GM12864 (cell line): ENCODE measurements at regions not wholly inside any gene's neighbourhood (a gene's known extent, or its start where the extent isn't known, plus 50 kb on each side); places are given as distances from the start of the nearest gene placed in this dataset.
A peak's percentile ranks its signal among the peaks of the same experiment; 100 is the strongest.

Source experiments
- DNase-seq: peaks from one replicate; pipeline ENCODE4 v3.0.0-alpha.2; 2011; ENCODE audit warnings: low read depth
- H3K4me3 ChIP-seq: 2 replicates; pipeline ENCODE4 v1.5.1; 2011; ENCODE audit warnings: mild to moderate bottlenecking, low read depth, low read length, control low read depth
- TF ChIP-seq, protein P1 (sequence below): IDR thresholded peaks from 2 replicates; pipeline ENCODE4 v1.5.1; 2011; ENCODE audit warnings: low read depth, mild to moderate bottlenecking, moderate library complexity, low read length, control low read depth, inconsistent platforms; ENCODE audit errors: missing control alignments

DNA sequence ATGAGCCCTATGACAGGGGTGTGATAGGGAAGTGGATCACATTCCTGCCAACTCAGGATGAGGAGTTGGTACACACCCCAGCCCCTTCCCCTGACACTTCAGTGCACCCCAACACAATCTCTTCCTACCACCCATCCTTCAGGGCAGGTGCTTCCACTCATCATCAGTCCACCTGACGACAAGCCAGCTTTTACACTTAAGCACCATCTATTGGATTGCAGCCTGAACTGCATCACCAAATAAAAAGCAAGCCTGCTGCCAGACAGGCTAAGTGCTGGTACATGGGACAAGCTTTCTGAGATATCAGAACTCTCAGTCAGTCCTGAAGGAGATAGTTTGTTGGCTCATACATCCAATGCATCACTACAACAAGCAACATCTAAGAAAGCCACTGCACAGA, 69.0 kb upstream of the TMEM200A start:
- H3K4me3 ChIP-seq, result no peak overlapping the region
- no peak for DNase-seq
- TF ChIP-seq, protein P1, sequence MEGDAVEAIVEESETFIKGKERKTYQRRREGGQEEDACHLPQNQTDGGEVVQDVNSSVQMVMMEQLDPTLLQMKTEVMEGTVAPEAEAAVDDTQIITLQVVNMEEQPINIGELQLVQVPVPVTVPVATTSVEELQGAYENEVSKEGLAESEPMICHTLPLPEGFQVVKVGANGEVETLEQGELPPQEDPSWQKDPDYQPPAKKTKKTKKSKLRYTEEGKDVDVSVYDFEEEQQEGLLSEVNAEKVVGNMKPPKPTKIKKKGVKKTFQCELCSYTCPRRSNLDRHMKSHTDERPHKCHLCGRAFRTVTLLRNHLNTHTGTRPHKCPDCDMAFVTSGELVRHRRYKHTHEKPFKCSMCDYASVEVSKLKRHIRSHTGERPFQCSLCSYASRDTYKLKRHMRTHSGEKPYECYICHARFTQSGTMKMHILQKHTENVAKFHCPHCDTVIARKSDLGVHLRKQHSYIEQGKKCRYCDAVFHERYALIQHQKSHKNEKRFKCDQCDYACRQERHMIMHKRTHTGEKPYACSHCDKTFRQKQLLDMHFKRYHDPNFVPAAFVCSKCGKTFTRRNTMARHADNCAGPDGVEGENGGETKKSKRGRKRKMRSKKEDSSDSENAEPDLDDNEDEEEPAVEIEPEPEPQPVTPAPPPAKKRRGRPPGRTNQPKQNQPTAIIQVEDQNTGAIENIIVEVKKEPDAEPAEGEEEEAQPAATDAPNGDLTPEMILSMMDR, result peak; percentile 20

GRCh38 chr6:130293800-130294199, 71.0 kb upstream of the SAMD3 start:
- no peak overlapping the region for H3K4me3 ChIP-seq
- DNase-seq, result peak; percentile 27
- TF ChIP-seq, protein P1, result peak; percentile 65

- DNase-seq, result no peak
- TF ChIP-seq, protein P1, result no peak
- H3K4me3 ChIP-seq, result no peak overlapping the region
Observed at GRCh38 chr6:130288065-130288464, 65.3 kb upstream of the SAMD3 start.

DNA sequence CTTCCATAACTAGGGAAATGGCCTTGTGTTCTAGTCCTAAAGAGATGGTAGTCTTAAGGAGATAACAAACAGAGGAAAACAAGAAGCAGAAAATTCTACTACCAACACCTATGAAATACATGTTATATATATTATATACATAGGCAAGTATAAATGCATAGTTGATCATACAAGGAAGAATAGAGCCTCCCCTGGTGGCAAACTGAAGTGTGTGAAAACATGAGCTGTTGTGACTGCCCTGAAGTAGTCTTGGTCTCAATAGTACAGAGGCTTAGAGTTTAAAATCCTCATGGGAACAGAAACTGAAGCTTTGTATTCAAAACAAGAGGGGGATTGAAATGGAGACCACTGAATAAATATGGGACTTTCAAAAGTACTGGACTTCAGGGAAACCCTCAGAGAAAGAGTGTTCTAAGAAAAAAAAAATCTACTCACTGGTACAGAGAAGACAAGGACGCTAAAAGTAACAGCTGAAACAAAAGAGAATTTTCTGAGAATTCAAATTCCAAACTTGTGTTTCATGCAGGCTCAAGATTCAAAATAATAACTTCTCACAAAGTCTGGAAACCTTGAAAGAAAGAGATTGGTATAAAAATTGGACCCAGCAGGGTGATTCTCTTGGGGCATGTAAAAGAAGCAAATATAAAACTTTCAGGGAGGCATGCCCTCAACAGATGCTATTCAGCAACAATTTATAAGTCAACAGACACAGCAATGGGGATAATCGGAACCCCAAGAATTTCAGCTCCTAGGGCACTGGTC, 59.7 kb upstream of the SAMD3 start:
- peak; percentile 18 for DNase-seq
- H3K4me3 ChIP-seq, result no peak overlapping the region
- TF ChIP-seq, protein P1, result peak; percentile 63

DNA sequence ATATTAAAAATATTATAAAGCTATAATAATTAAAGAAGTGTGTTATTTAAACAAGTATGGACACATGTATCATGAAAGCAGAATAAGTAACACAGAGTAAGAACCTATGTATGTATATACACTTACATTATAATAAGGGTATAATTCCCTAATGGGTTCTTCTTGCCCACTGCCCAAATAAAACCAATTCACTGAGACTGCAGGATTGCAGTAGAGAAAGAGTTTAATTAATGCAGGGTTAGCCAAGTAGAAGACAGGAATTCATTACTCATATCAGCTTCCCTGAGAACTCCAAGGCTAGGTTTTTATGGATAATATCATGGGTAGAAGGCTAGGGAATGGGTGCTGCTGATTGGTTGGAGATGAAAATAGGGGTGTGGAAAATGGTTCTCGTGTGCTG, 53.8 kb upstream of the SAMD3 start:
- TF ChIP-seq, protein P1, result no peak

DNA sequence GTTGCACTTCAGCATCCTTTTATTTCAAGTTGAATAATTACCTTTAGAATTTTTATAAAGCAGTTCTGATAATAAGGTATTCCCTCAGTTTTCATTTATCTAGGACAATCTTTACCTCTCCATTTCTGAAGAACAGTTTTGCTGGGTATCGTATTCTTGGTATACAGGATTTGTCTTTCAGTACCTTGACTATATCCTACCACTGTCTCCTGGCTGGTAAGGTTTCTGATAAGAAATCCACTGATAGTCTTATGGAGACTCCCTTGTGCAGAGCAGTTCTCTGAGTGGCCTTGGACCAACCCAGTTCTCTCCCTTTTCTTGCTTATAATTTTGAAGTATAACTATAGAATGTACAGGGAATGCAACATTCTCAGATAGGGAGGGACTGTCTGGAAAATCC, 51.3 kb upstream of the SAMD3 start:
- TF ChIP-seq, protein P1, result no peak
- no peak overlapping the region for H3K4me3 ChIP-seq
- DNase-seq, result no peak

More for the DNA sequence above, 53.8 kb upstream of the SAMD3 start:
- H3K4me3 ChIP-seq, result no peak overlapping the region
- no peak for DNase-seq
